ENCODE measurements at regions not wholly inside any gene's neighbourhood (a gene's known extent, or its start where the extent isn't known, plus 50 kb on each side); places are given as distances from the start of the nearest gene placed in this dataset.

DNA sequence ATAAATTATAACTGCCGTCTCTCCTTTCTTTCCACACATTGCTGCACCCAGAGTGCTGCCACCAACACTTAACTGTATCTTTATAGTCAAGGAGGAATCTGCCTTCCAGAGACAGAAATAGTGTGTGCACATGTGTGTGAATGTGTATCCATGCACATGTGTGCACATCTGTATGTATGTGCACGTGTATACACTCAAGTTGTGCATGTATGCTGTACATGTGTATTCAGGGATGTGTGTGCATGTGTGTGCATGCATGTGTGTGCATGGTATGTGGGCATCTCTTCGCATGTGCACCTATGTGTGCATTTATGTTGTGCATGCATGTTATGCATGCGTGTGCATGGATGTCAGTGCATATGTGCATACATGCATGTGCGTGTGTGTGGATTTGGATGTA is 253.3 kb downstream of the KLF6 start:
- TF ChIP-seq POLR2A (IDR thresholded peaks at IDR 0.05), result no peak
- TF ChIP-seq, protein P1, sequence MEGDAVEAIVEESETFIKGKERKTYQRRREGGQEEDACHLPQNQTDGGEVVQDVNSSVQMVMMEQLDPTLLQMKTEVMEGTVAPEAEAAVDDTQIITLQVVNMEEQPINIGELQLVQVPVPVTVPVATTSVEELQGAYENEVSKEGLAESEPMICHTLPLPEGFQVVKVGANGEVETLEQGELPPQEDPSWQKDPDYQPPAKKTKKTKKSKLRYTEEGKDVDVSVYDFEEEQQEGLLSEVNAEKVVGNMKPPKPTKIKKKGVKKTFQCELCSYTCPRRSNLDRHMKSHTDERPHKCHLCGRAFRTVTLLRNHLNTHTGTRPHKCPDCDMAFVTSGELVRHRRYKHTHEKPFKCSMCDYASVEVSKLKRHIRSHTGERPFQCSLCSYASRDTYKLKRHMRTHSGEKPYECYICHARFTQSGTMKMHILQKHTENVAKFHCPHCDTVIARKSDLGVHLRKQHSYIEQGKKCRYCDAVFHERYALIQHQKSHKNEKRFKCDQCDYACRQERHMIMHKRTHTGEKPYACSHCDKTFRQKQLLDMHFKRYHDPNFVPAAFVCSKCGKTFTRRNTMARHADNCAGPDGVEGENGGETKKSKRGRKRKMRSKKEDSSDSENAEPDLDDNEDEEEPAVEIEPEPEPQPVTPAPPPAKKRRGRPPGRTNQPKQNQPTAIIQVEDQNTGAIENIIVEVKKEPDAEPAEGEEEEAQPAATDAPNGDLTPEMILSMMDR (IDR thresholded peaks at IDR 0.05), result no peak

Data from right lobe of liver (tissue), 4 donors.